Hepatocyte (in vitro differentiated cells): ENCODE measurements at regions not wholly inside any gene's neighbourhood (a gene's known extent, or its start where the extent isn't known, plus 50 kb on each side); places are given as distances from the start of the nearest gene placed in this dataset.

Source experiments
- DNase-seq: peaks from one replicate; pipeline ENCODE4 v3.0.0-alpha.2; 2016; ENCODE audit warnings: low spot score
- H2AFZ ChIP-seq: fragments of 200-600 bp; sonication (generic); 2 replicates; pipeline ENCODE4 v1.6.0; 2016; ENCODE audit warnings: antibody characterized with exemption, mild to moderate bottlenecking
- H3K27ac ChIP-seq: fragments of 200-600 bp; sonication (generic); 2 replicates; pipeline ENCODE4 v1.5.1; 2016; ENCODE audit warnings: mild to moderate bottlenecking
- H3K27me3 ChIP-seq: fragments of 200-600 bp; sonication (generic); 2 replicates; pipeline ENCODE4 v1.6.1; 2016
- H3K36me3 ChIP-seq: fragments of 200-600 bp; sonication (generic); replicated peaks from 2 replicates; pipeline ENCODE4 v1.5.1; 2016; ENCODE audit warnings: low read depth; ENCODE audit not compliant: insufficient read depth
- H3K4me1 ChIP-seq: fragments of 200-600 bp; sonication (generic); 2 replicates; pipeline ENCODE4 v1.5.1; 2016; ENCODE audit warnings: mild to moderate bottlenecking, moderate library complexity; ENCODE audit not compliant: insufficient read depth
- H3K4me2 ChIP-seq: fragments of 200-600 bp; sonication (generic); 2 replicates; pipeline ENCODE4 v1.6.0; 2016
- H3K4me3 ChIP-seq: fragments of 200-600 bp; sonication (generic); 2 replicates; pipeline ENCODE4 v1.5.1; 2016; ENCODE audit warnings: mild to moderate bottlenecking
- H3K79me2 ChIP-seq: fragments of 200-600 bp; sonication (generic); 2 replicates; pipeline ENCODE4 v1.6.0; 2017; ENCODE audit warnings: mild to moderate bottlenecking
- H3K9me2 ChIP-seq: fragments of 200-600 bp; sonication (generic); replicated peaks from 2 replicates; pipeline ENCODE4 v1.6.0; 2017; ENCODE audit warnings: mild to moderate bottlenecking; ENCODE audit not compliant: insufficient read depth
- H3K9me3 ChIP-seq: fragments of 200-600 bp; sonication (generic); 2 replicates; pipeline ENCODE4 v1.5.1; 2016; ENCODE audit warnings: low read depth, mild to moderate bottlenecking
- H4K20me1 ChIP-seq: fragments of 200-600 bp; sonication (generic); 2 replicates; pipeline ENCODE4 v1.6.0; 2016; ENCODE audit warnings: mild to moderate bottlenecking; ENCODE audit not compliant: insufficient read depth, poor library complexity, severe bottlenecking
- EZH2 ChIP-seq: fragments of 200-600 bp; sonication (generic); IDR thresholded peaks from 2 replicates; pipeline ENCODE4 v1.6.1; 2016; ENCODE audit warnings: antibody characterized with exemption, mild to moderate bottlenecking, borderline replicate concordance
- EZH2phosphoT487 ChIP-seq: fragments of 200-600 bp; sonication (generic); IDR thresholded peaks from one replicate; pipeline ENCODE4 v1.6.1; 2018; ENCODE audit warnings: antibody characterized with exemption, mild to moderate bottlenecking, low read depth, moderate library complexity; ENCODE audit not compliant: unreplicated experiment, severe bottlenecking
- WGBS: methylation state at CpG from one replicate; pipeline ENCODE4 v1.1.6; 2016; ENCODE audit warnings: low lambda C conversion rate; ENCODE audit errors: missing lambda C conversion rate; 5-methylcytosine and 5-hydroxymethylcytosine counted together
- TF ChIP-seq, protein P1 (sequence below): fragments of 200-600 bp; sonication (generic); IDR thresholded peaks from 2 replicates; pipeline ENCODE4 v1.5.1; 2016; ENCODE audit warnings: antibody characterized with exemption, mild to moderate bottlenecking; ENCODE audit not compliant: poor library complexity

DNA sequence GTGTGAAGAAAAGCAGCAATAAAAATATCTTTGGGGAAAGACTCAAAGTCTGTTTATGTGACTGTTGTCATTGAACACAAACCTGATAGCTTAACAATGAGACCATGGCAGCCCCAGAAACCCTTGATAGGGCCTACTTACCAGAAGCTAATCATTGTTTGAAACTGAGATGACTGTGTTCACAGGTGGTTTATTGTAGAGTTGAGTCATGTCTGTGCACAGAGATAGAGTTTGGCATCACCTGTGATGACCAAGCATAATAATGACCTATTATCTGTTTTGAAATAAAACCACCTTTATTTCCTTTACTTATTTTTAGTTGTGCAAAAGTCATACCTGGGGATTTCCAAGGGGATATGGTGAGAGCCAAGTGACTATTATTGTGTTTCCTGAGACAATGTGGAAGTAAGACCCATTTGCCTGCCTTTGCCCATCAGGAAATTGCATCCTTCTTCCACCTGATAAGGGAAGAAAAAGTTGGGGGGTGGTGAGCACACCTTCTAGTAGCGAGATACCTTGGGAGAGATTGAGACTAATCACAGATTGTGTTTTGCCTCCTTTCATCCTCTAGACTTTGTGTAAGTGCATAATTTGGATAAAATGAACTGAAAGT lies 456.9 kb upstream of the JAG1 start:
- Histone ChIP-seq H3K4me2 (no peak overlapping the region), H3K4me1 (peaks cover 7% of the 10 kb centered on the region), H3K9me2 (no peaks in the 10 kb centered on the region), H3K79me2 (no peaks in the 10 kb centered on the region), H3K4me3 (no peak overlapping the region), H3K27ac (peak overlapping the region; percentile 56), H4K20me1 (no peaks in the 10 kb centered on the region), H2AFZ (no peak overlapping the region), H3K9me3 (no peaks in the 10 kb centered on the region), H3K36me3 (no peaks in the 10 kb centered on the region), H3K27me3 (no peaks in the 10 kb centered on the region)
- no peak for TF ChIP-seq EZH2
- no peak for TF ChIP-seq EZH2phosphoT487
- TF ChIP-seq, protein P1, sequence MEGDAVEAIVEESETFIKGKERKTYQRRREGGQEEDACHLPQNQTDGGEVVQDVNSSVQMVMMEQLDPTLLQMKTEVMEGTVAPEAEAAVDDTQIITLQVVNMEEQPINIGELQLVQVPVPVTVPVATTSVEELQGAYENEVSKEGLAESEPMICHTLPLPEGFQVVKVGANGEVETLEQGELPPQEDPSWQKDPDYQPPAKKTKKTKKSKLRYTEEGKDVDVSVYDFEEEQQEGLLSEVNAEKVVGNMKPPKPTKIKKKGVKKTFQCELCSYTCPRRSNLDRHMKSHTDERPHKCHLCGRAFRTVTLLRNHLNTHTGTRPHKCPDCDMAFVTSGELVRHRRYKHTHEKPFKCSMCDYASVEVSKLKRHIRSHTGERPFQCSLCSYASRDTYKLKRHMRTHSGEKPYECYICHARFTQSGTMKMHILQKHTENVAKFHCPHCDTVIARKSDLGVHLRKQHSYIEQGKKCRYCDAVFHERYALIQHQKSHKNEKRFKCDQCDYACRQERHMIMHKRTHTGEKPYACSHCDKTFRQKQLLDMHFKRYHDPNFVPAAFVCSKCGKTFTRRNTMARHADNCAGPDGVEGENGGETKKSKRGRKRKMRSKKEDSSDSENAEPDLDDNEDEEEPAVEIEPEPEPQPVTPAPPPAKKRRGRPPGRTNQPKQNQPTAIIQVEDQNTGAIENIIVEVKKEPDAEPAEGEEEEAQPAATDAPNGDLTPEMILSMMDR = no peak
- WGBS = 92% methylated on average over 1 of the region's 1 CpG
- DNase-seq = peak; percentile 11

DNA sequence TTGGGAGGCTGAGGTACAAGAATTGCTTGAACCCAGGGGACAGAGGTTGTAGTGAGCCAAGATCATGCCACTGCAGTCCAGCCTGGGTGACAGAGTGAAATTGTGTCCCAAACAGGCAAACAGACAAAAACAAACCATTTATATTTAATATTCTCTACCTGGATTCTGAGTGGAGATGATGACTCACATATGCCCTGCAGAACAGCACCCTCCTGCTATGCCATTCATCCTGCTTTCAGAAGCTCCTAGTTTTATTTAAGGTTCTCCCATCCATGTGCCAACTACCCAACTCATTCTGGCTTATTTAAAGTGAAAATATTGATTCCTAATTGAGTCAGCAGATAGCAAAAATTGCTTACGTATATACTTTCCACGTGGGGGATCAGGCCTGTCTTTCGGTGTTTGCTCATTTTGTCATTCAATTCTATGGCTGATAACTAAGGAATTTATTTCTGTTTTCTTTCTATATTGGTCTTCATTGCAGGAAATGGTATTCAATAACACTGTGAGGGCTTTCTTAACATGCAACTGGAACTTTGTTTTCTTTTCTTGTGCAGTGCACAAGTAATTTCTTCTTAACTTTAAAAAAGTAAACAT lies 459.1 kb upstream of the JAG1 start:
- no peaks in the 10 kb centered on the region for H3K9me3 ChIP-seq
- H3K27ac ChIP-seq = peak overlapping the region; percentile 26
- 49% methylated on average over 3 of the region's 3 CpGs for WGBS
- no peak for DNase-seq
- no peaks in the 10 kb centered on the region for H3K36me3 ChIP-seq
- no peak overlapping the region for H3K4me3 ChIP-seq
- H3K79me2 ChIP-seq = no peaks in the 10 kb centered on the region
- peaks cover 7% of the 10 kb centered on the region for H3K4me1 ChIP-seq
- H3K9me2 ChIP-seq = no peaks in the 10 kb centered on the region
- H3K4me2 ChIP-seq = no peak overlapping the region
- H2AFZ ChIP-seq = no peak overlapping the region
- H3K27me3 ChIP-seq = no peaks in the 10 kb centered on the region
- TF ChIP-seq EZH2 (no peak), EZH2phosphoT487 (no peak)
- TF ChIP-seq, protein P1 = no peak
- no peaks in the 10 kb centered on the region for H4K20me1 ChIP-seq

DNA sequence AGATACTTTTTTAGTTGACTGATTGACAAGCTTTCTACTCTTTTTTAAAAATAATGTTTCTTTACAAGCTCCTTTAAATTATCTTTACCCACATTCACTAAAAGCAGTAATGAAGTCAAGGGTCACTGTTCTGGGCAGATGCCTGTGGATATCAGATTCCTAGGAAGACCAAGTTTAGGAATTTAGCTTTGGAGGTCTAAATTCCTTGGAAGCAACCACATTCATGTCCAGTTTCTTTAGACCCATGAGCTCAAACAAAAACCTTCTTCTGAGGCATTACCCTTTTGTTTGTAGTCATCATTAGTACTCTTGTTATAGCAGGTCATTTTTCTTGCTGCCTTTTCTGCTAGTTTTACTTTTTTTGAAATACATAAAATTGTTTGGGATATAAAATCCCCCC lies 462.9 kb upstream of the JAG1 start:
- Histone ChIP-seq H2AFZ (no peak overlapping the region), H3K79me2 (no peaks in the 10 kb centered on the region), H3K4me3 (no peak overlapping the region), H4K20me1 (no peaks in the 10 kb centered on the region), H3K27ac (no peak overlapping the region), H3K9me2 (no peaks in the 10 kb centered on the region), H3K9me3 (no peaks in the 10 kb centered on the region), H3K4me1 (peaks cover 7% of the 10 kb centered on the region), H3K36me3 (no peaks in the 10 kb centered on the region), H3K4me2 (no peak overlapping the region), H3K27me3 (no peaks in the 10 kb centered on the region)
- no peak for DNase-seq
- TF ChIP-seq EZH2 (no peak), EZH2phosphoT487 (no peak)
- TF ChIP-seq, protein P1 = no peak
